ENCODE measurements at regions not wholly inside any gene's neighbourhood (a gene's known extent, or its start where the extent isn't known, plus 50 kb on each side); places are given as distances from the start of the nearest gene placed in this dataset.

GRCh38 chr7:31192986-31193385 lies 140.9 kb downstream of the ADCYAP1R1 start:
- POLR2A ChIA-PET = no interaction called here
- H3K4me3 ChIP-seq (ENCODE audit: low read depth, low read length) = no peak overlapping the region
- H3K27me3 ChIP-seq (ENCODE audit: control insufficient read depth, insufficient read depth, low read length) = no peaks in the 10 kb centered on the region
- peak; percentile 73 for TF ChIP-seq CTCF (IDR thresholded peaks at IDR 0.05; ENCODE audit: low read depth, low read length)
- H3K9me3 ChIP-seq (ENCODE audit: control insufficient read depth, insufficient read depth, low read length) = no peaks in the 10 kb centered on the region
- CTCF ChIA-PET = interaction anchor here (0.6 to 1.4 kb wide), 6 partner anchors 12 to 70 kb away, joined by 3 to 6 read pairs (median 4); no protein-coding TSS in a partner anchor
- no peak for DNase-seq (ENCODE audit: low read depth, low spot score)
- H3K27ac ChIP-seq (ENCODE audit: low read depth, low read length) = no peak overlapping the region

GRCh38 chr7:31190906-31191305 lies 138.8 kb downstream of the ADCYAP1R1 start:
- no peak for DNase-seq (ENCODE audit: low read depth, low spot score)
- no peak for TF ChIP-seq CTCF (IDR thresholded peaks at IDR 0.05; ENCODE audit: low read depth, low read length)
- Histone ChIP-seq H3K4me3 (ENCODE audit: low read depth, low read length) (no peak overlapping the region), H3K27me3 (ENCODE audit: control insufficient read depth, insufficient read depth, low read length) (no peaks in the 10 kb centered on the region), H3K27ac (ENCODE audit: low read depth, low read length) (no peak overlapping the region), H3K9me3 (ENCODE audit: control insufficient read depth, insufficient read depth, low read length) (no peaks in the 10 kb centered on the region)
- CTCF ChIA-PET = no interaction called here
- POLR2A ChIA-PET = no interaction called here

- DNase-seq (ENCODE audit: low read depth, low spot score) = no peak
- Histone ChIP-seq H3K9me3 (ENCODE audit: control insufficient read depth, insufficient read depth, low read length) (no peaks in the 10 kb centered on the region), H3K27ac (ENCODE audit: low read depth, low read length) (no peak overlapping the region), H3K27me3 (ENCODE audit: control insufficient read depth, insufficient read depth, low read length) (no peaks in the 10 kb centered on the region), H3K4me3 (ENCODE audit: low read depth, low read length) (no peak overlapping the region)
- no peak for TF ChIP-seq CTCF (IDR thresholded peaks at IDR 0.05; ENCODE audit: low read depth, low read length)
- CTCF ChIA-PET = no interaction called here
- POLR2A ChIA-PET = no interaction called here
Observed at GRCh38 chr7:31186202-31186601, 134.1 kb downstream of the ADCYAP1R1 start.

- ChIA-PET CTCF (no interaction called here), POLR2A (no interaction called here)
- H3K27ac ChIP-seq (ENCODE audit: low read depth, low read length) = no peak overlapping the region
- TF ChIP-seq CTCF (IDR thresholded peaks at IDR 0.05; ENCODE audit: low read depth, low read length) = 0 out of 2 replicates have a peak, but pooled peaks have one; percentile 15
- no peak for DNase-seq (ENCODE audit: low read depth, low spot score)
- H3K9me3 ChIP-seq (ENCODE audit: control insufficient read depth, insufficient read depth, low read length) = no peaks in the 10 kb centered on the region
- H3K27me3 ChIP-seq (ENCODE audit: control insufficient read depth, insufficient read depth, low read length) = no peaks in the 10 kb centered on the region
- H3K4me3 ChIP-seq (ENCODE audit: low read depth, low read length) = no peak overlapping the region
Observed at GRCh38 chr7:31175672-31176071, 123.6 kb downstream of the ADCYAP1R1 start.

- DNase-seq (ENCODE audit: low read depth, low spot score) = no peak
- H3K9me3 ChIP-seq (ENCODE audit: control insufficient read depth, insufficient read depth, low read length) = no peaks in the 10 kb centered on the region
- POLR2A ChIA-PET = no interaction called here
- H3K27ac ChIP-seq (ENCODE audit: low read depth, low read length) = no peak overlapping the region
- H3K27me3 ChIP-seq (ENCODE audit: control insufficient read depth, insufficient read depth, low read length) = no peaks in the 10 kb centered on the region
- no peak for TF ChIP-seq CTCF (IDR thresholded peaks at IDR 0.05; ENCODE audit: low read depth, low read length)
- no peak overlapping the region for H3K4me3 ChIP-seq (ENCODE audit: low read depth, low read length)
- CTCF ChIA-PET = no interaction called here
Observed at GRCh38 chr7:31171984-31172383, 119.9 kb downstream of the ADCYAP1R1 start.

Data from AG04450 (cell line).